HG03064 (cell line): ENCODE measurements at regions not wholly inside any gene's neighbourhood (a gene's known extent, or its start where the extent isn't known, plus 50 kb on each side); places are given as distances from the start of the nearest gene placed in this dataset.

Experiments used
- ATAC-seq: cut with Tn5 transposase; IDR thresholded peaks from one replicate; pipeline ENCODE4 v1.9.1; 2021; ENCODE audit warnings: low read depth; ENCODE audit not compliant: unreplicated experiment

DNA sequence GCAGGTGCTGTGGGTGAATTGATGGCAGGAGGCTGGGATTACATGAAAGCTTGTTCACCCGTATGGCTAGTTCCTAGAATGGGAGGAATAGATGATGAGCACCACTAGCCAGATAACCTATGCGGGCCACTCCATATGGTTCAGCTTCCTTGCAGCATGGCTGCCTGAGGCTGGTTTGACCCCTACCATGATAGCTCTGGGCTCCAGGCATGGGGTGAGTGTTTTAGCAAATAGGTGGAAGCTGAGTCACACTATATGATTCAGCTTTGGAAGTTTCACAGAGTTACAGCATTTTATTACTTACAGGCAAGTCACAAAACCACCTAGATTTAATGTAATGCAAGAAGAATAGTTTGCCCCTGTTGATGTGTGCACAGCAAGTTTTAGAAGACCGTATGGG is 603.2 kb downstream of the STIM2 start:
- ATAC-seq: no peak

DNA sequence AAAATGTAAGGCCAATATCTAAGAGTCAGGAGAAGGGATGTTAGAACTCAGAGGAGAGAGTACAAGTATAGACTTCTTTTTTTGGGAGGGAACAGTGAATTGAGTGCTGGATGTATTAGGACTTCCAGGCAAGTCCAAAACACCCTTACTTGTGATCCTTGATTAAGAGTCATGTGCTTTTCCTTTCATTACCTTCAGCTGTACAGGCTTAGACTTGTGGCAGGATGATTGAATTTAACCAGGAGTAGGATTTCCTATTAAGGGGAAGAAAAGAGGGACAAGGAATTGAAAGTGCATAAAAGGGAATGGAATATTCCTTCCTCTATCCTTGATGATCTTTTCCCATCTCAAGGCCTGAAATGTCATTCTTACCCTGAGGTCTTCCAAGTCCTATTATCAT is 606.7 kb downstream of the STIM2 start:
- ATAC-seq: no peak

DNA sequence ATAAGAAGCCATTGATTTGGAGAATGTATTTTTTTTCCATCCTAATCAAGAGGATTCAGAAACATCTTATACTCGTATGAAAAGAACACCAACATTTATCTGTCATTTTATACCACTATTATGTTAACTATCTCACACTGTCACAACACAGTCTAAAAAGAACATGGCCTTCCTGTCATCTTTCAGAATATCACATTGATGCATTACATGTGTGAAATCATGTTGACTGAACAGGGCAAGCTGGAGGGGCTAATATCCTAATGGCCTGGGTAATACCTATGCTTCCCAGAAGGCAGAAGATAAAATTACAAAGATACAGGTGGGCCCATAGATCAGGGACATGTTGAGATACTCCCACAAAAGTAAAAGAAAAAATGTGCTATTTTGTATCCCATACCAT is 611.7 kb downstream of the STIM2 start:
- no peak for ATAC-seq

DNA sequence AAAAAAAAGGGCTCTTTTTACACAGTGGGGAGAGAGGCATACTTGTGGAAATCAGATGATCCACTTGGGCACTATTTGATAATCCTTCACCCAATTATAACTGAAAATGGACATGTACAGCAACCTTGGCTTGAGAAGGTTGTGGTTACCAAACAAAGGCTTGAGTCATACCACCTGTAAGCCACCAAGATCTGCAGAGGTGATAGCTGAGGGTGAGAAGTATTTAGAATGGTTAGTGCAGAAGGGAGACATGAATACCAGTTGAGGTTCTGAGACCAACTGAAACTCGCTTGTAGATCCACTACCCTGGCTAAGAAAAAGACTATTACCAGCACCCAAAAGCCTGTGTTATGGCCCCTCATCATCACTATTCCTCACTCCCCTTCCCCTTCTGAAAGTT is 614.0 kb downstream of the STIM2 start:
- no peak for ATAC-seq

DNA sequence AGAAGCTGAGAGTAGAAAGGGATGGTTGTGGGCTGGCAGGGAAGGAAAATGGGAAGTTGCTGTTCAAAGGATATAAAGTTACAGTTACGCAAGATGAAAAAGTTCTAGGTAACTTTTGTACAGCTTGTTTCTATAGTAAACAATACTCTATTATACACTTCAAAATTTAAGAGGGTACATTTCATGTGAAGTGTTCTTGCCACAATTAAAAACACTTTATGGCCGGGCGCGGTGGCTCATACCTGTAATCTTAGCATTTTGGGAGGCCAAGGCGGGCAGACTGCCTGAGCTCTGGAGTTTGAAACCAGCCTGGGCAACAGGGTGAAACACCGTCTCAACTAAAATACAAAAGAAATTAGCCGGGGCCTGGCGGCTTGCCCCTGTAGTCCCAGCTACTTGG is 623.6 kb downstream of the STIM2 start:
- ATAC-seq: no peak

DNA sequence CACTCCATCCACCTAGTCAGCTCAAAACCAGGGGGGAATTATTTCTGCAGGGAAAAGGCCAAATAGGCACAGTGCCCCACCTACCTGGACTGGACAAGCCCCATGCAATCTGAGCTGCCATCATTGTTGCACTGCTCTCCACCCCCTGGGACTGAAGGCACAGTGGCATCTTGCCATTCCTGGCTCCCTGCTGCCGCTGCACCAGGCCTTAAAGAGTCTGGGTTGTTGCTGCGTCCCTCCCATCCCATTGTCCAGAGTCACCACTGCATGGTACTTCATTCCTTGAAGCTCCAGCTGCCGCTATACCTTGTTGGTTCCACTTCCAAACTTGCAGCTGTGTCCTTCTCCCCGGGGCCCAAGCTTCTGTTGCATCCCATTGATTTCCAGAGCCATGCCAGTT is 629.7 kb downstream of the STIM2 start:
- ATAC-seq: no peak

DNA sequence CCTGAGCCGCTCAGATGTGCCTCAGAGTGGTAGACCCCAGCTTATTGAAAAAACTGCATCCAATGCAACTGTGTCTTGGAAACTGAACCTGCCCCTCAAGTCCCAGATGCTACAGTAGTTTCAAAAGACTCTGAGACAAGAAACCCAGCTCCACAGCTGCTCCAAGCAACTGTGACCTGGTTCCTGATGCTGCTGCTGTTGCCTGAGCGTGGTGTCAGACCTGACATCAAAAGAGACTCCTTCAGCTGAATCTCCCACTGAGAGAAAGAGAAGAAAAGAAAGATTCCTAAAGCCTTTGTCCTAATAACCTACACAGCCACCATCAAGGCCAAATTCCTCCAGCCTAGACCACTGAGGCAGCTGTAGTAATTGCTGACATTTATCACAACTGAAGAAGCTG is 630.1 kb downstream of the STIM2 start:
- no peak for ATAC-seq

DNA sequence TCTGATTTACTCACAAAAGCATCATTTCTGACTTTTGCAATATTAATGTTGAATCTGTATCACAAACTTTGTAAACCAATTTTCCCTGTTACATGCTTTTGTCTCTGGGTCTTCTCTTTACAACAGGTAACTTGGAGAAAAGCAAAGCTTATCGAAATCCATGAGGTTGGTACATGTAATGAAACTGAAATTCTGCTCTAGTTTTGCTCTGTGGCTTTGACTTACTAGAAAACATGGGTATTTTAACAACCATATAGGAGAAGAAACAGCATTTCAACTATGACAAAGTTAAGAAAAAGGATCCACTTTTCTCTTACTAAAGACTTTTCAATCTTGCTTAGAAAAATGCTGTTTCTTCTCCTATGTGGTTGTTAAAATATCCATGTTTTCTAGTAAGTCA is 645.8 kb downstream of the STIM2 start:
- no peak for ATAC-seq

DNA sequence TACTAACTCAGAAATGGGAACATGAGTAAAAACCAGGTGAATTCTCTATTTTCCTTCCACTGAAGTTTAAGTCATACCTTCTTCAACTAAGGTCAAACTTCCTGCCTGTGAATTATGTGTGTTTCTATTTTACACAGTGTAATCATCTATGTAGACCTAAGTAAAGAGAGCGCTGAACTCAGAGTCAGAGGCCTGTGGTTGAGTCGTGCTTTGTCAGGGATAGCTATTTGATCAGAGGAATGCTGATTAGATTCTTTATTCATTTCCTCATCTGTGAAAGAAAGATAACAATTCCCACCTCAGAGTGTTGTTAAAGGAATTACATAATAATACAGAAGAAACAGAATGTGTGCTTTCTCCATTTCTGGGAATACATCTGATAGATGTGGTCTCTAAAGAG is 654.1 kb downstream of the STIM2 start:
- ATAC-seq: no peak

DNA sequence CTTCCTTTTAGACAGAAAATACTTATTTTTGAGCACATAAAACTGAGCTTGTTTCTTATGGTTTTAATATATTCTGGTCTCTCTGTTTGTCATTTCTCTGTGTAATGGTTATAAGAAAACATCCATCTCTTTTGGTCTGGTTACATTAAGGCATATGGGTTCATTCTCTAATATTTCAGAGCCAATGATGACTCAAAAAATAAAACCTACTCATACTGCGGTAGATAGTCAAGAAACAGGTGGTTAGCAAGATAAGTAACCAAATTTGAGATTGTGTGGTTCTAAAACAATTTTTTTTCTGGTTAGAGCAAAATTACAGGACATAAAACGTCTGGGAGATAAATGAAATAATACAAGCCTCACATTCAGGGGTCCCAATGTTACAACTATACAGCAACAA is 654.5 kb downstream of the STIM2 start:
- ATAC-seq: no peak

DNA sequence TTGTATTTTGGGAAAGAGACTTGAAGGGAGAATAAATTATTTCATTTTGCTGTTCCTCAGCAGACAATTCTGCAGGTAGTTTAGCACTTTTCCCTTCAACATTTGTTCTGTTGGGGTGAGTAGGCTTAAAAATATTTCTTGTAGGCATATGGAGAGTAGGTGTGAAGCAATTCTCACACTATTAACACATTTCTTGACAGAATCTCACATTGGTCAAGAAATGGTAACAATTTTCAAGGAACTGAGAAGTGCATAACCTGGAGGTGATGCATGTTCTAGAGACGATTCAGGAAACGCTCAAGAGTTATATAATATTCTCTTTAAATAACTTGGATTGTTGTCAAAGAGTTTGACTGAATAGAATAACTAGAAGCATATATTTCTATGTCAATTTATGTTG is 658.2 kb downstream of the STIM2 start:
- ATAC-seq: no peak

DNA sequence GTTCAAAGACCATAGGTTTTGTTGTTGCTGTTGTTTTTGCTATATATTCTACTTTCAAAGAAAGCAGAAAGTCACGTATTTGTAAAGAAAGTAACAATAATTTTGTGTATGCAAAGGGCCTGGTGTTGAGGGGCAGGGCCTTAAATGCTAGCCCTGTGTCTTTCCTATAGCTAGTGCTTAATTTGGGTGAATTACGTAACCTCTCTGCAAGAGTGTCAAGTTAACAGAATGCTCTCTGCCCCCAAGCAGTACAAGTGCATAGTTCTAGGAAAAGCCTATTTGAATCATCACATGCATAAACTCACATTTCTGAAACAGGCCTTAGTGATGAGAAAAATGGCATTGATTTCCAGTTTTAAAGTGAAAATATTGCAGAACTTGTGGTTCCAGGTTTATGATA is 663.6 kb downstream of the STIM2 start:
- no peak for ATAC-seq

DNA sequence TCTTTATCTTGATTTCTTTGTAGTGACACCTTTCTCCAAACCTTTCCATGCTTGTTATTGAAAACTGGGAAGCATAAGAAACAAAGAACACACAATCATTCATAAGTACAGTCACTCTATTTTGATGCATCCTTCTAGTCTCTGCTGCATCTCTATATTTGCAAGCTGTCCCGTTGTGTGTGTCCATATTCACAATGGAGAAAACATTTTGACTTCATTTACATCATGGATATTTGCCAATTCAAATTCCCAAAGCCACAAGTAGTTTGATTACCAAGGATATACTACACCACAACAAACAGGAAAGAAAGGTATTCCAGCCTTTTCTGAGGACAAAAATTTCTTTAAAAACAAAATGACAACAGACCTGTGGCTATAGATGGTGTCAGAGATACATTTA is 673.8 kb downstream of the STIM2 start:
- ATAC-seq: no peak

DNA sequence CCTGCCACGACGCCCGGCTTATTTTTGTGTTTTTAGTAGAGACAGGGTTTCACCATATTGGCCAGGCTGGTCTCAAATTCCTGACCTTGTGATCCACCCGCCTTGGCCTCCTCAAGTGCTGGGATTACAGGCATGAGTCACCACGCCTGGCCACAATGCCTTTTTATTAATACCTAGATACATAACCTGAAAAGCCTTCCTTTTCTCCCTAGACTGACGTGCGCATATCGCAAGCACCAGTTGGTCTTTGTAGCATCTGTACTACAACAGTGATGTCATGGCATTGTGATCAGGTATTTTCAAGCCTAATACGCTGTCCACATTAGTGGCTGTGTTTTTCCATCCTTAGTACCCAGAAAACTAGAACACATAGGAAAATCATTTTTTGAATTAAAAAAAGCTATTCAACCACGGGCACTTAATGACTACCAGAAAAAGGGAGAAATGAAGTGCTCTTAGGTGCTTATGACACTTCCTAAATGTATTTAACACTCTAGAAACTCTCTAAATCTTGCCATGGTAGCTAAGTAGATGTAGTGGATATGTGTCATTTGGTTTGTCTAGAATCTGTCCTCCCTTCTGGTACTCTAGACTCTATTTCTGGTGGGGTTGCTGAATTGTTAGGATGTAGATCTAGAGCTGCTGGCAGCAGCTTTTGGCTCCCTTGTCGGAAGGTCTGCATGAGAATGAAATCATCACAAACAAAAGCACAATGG is 707.8 kb downstream of the STIM2 start:
- no peak for ATAC-seq

DNA sequence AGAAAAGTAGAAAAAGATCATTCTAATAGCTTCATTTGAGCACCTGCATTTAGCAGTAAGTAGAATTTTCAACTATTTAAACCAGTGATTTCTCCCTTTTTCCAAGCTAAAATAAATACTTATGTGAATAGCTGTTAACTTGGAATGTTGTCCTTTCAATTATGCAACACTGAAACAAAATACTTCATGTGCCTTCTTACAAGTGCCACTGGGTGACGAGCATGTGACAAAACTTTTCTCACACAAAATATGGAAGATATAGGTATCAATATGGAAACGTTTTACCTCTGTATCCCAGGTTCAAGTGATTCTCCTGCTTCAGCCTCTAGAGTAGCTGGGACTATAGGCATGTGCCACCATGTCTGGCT is 708.3 kb downstream of the STIM2 start:
- ATAC-seq: no peak

DNA sequence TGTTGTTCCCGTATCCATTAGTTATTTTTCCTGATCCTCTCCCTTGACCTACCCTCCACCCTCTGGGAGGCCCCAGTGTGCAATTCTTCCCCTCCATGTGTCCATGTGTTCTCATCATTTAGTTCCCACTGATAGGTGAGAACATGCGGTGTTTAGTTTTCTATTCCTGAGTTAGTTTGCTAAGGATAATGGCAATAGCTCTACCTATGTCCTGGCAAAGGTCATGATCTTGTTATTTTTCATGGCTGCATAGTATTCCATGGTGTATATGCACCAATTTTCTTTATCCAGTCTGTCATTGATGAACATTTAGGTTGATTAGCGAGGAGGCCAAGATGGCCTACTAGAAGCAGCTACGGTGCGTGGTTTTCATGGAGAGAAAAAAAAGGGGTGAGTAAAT is 714.1 kb downstream of the STIM2 start:
- no peak for ATAC-seq

DNA sequence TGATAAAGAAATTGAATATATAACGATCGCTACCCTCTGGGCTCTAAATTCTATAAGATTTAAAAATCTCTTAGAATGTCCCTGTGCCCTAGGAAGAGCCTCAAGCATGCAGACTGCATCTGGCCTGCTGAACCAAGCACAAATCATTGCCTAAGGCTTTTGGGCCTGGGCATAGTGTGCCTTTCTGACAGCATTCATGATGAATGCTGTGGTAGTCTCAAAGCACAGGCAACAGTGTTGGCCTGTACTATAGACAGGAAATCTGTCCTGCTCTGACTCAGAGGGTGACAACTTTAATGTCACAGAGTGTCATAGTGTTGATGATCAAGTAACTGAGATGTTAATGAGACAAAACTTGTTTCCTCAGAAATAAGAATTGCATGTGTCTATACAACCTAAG is 717.3 kb downstream of the STIM2 start:
- no peak for ATAC-seq

DNA sequence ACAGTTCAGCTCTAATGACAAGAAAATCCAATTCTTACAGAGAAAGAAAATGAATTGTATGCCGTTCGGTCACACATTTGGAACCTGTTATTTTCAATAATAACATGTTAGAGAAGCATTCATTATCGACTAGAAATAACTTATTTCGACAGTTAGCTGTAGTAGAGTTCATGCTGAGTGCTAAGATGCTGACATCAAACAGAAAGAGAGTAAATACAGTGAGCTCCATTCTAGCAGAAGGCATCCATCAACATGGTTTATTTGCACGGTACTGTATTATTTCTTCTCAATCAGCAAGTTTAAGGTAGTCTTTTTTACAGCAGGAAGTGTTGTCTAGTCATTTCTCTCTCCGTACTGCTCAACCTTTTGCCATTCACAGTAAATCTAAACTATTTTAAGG is 732.1 kb downstream of the STIM2 start:
- ATAC-seq: no peak

DNA sequence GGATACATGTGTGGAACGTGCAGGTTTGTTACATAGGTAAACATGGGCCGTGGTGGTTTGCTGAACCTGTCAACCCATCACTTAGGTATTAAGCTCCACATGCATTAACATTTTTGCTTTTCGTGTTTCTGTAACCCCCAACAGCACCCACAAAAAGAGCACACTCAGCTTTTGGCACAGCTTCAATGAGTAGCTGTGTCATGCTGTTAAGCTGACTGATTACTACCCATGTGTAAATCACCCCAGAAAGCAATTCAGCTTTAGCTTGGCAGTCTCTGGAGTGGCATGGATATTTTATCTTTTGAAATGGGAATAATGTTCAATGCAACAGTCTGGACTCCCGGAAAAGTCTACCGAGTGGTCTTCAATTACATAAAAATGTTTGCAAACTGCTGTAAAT is 734.3 kb downstream of the STIM2 start:
- ATAC-seq: no peak

DNA sequence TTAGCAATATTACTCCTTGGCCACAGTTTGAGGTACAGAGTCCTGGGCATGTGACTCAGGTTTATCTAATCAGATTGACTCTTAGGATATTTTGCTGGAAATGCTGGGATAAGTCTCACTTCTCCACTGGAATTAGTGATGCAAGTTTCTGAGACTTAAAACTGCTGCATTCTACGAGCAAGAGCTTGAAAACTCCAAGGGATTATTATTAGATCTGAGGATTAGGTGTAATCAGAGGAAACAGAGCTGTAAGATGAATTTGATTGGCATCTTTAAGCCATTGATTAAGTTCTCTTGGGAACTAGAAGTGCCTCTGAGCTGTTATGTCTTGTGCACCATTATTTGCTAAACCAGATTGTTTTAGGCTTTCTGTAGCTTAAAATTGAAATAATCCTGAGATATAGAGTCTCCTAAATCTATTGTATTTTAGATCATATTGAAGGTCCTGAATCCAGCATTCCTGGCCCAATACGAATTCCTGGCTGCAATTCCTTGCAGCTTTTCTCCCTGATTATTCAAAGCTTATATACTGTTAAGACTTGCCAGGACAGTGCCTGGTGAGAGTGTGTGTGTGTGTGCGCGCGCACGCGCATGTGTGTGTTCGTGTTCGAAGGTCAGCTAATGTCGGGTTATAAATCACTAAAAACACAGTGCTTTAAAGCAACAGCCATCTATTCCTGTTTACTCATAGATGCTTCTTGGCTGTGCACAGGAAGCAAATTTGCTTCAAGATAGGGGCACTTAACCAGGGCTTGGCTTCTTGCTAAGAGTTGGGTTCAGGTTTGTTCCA is 735.1 kb downstream of the STIM2 start:
- ATAC-seq: no peak

DNA sequence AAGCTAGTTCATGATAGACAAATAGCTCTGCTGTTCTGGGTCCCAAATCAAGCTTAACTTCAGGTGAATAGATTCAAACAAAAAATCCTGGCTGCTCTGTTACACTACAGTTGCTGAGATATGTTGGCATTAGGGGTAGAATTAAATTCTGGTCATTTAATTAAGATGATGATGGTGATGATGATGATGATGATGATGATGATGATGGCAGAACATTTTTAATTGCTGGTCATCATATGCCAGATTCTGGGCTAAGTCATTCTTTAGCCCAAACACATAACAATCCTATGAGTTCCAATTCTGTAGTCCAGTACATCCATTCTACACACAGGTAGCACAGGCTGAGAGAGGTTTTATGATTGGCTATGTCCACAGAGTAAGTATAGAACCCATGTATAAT is 741.5 kb downstream of the STIM2 start:
- no peak for ATAC-seq

DNA sequence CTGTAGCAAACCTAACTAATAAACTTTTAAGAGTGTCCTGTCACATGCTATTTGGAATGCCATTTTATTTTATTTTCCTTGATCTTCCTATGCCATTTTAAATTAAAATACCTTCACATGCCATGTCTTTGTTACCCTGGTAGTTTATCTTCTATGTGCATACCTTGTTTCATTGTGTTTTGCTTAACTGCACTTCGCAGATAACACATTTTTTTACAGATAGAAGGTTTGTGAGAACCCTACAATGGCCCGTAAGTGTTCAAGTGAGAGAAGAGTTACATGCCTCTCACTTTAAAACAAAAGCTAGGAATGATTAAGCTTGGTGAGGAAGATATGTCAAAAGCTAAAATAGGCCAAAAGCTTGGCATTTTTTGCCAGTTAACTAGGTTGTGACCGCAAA is 744.1 kb downstream of the STIM2 start:
- ATAC-seq: no peak
